DND-41 (cell line): ENCODE measurements at regions not wholly inside any gene's neighbourhood (a gene's known extent, or its start where the extent isn't known, plus 50 kb on each side); places are given as distances from the start of the nearest gene placed in this dataset.

ENCODE experiments used
- ATAC-seq: fragments of 200-7000 bp; cut with Tn5 transposase; 3 replicates; pipeline ENCODE4 v1.9.1; 2021; ENCODE audit warnings: low read depth; ENCODE audit not compliant: insufficient read depth
- DNase-seq: peaks from one replicate; pipeline ENCODE4 v3.0.0-alpha.2; 2020
- H2AFZ ChIP-seq: 2 replicates; pipeline ENCODE4 v1.6.0; 2012; ENCODE audit warnings: low read depth, low read length
- H3K27ac ChIP-seq: 2 replicates; pipeline ENCODE4 v1.5.1; 2012; ENCODE audit warnings: low read length, inconsistent platforms
- H3K27me3 ChIP-seq: fragments of 200-600 bp; sonication (generic); 2 replicates; pipeline ENCODE4 v1.6.0; 2012; ENCODE audit warnings: low read length, mild to moderate bottlenecking, inconsistent platforms; ENCODE audit not compliant: insufficient read depth, poor library complexity
- H3K36me3 ChIP-seq: 2 replicates; pipeline ENCODE4 v1.5.1; 2012; ENCODE audit warnings: low read length, inconsistent platforms; ENCODE audit not compliant: insufficient read depth
- H3K4me1 ChIP-seq: 2 replicates; pipeline ENCODE4 v1.5.1; 2012; ENCODE audit warnings: mild to moderate bottlenecking, low read length; ENCODE audit not compliant: insufficient read depth
- H3K4me2 ChIP-seq: 2 replicates; pipeline ENCODE4 v1.6.0; 2012; ENCODE audit warnings: mild to moderate bottlenecking, moderate library complexity, low read length, inconsistent platforms; ENCODE audit not compliant: insufficient read depth
- H3K4me3 ChIP-seq, 2 experiments: fragments of 200-600 bp in 1 of 2; shearing (Covaris generic) in 1 of 2; 2 replicates each; pipeline ENCODE4 v1.5.1; 2012 to 2016; ENCODE audit warnings: inconsistent platforms in 2 of 2, low read length in 2 of 2, mild to moderate bottlenecking in 2 of 2, low read depth in 1 of 2, moderate library complexity in 1 of 2
- H3K79me2 ChIP-seq: 2 replicates; pipeline ENCODE4 v1.6.0; 2012; ENCODE audit warnings: low read length, inconsistent platforms; ENCODE audit not compliant: insufficient read depth
- H3K9ac ChIP-seq: 2 replicates; pipeline ENCODE4 v1.6.0; 2012; ENCODE audit warnings: low read depth, mild to moderate bottlenecking, inconsistent platforms, low read length, moderate library complexity
- H3K9me3 ChIP-seq: 2 replicates; pipeline ENCODE4 v1.5.1; 2012; ENCODE audit warnings: low read length, moderate library complexity, mild to moderate bottlenecking, inconsistent platforms; ENCODE audit not compliant: insufficient read depth, severe bottlenecking
- H4K20me1 ChIP-seq: 2 replicates; pipeline ENCODE4 v1.6.0; 2012; ENCODE audit warnings: low read length; ENCODE audit not compliant: insufficient read depth
- CTCF ChIP-seq: IDR thresholded peaks from 2 replicates; pipeline ENCODE4 v1.5.1; 2012; ENCODE audit warnings: borderline replicate concordance, low read length, moderate library complexity, mild to moderate bottlenecking; ENCODE audit not compliant: poor library complexity, severe bottlenecking; ENCODE audit errors: extremely low read depth
- EZH2 ChIP-seq: IDR thresholded peaks from 3 replicates; pipeline ENCODE4 v1.6.1; 2012; ENCODE audit warnings: borderline replicate concordance, low read depth, mild to moderate bottlenecking, moderate library complexity, low read length, inconsistent platforms; ENCODE audit not compliant: severe bottlenecking

DNA sequence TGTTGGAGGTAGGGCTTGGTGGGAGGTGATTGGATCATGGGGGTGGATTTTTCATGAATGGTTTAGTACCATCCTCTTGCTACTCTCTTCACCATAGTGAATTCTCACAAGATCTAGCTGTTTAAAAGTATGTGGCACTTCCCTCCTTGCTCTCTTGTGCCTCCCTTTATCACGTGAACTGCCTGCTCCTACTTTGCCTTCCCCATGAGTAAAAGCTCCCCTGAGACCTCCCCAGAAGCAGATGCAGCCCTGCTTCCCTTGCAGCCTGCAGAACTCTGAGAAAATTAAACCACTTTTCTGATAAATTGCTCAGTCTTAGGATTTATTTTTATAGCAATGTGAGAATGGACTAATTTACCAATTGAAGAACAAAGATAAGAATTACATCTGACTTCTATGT, 223.1 kb downstream of the RNF144A start:
- Histone ChIP-seq H3K9ac (no peak overlapping the region), H2AFZ (no peak overlapping the region), H3K4me1 (no peaks in the 10 kb centered on the region), H4K20me1 (no peaks in the 10 kb centered on the region), H3K36me3 (no peaks in the 10 kb centered on the region), H3K27ac (no peak overlapping the region), H3K9me3 (no peaks in the 10 kb centered on the region), H3K4me2 (no peak overlapping the region), H3K79me2 (no peaks in the 10 kb centered on the region), H3K27me3 (no peaks in the 10 kb centered on the region), H3K4me3 (no peak overlapping the region)
- DNase-seq: no peak
- TF ChIP-seq CTCF (no peak), EZH2 (no peak)
- ATAC-seq: no peak

DNA sequence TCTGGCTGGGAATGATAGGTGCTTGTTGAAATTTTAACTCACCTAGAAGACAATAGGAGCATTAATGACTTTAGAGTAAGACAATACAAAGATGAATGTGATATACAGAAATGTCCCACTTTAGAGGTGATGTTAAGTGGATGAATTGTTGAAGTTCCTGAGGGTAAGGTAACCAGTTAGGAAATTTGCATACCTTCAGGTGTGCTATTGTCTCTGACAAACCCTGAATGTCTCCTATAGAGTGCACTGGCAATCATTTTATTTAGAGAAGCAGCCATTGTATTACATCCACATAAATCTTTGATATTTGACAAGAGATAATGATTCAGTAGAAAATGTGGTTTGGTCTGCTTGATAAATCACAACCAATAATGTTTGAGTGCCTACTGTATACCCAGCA, 228.5 kb downstream of the RNF144A start:
- no peak for TF ChIP-seq EZH2
- no peak for TF ChIP-seq CTCF

DNA sequence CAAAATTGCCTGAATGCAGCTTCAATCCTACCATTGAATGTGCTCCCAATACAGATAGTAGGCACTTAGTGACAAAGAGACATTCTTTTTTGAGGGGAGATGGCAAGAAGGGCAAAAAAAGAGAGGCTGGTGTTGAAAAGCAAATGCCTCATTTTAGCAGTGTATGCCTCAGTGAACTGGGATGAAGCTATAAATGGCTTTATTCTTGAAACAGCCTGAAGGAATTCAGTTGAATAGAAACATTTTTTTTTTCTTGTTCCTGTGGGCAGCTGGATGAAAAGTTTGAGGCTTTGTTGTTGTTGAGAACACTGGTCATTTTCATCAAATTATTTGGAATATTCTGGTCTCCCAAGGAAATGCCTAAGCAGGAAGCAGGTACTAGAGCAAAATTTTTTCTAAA, 228.9 kb downstream of the RNF144A start:
- Histone ChIP-seq H3K9ac (no peak overlapping the region), H3K36me3 (no peaks in the 10 kb centered on the region), H3K4me1 (no peaks in the 10 kb centered on the region), H3K79me2 (no peaks in the 10 kb centered on the region), H3K4me2 (no peak overlapping the region), H3K27ac (no peak overlapping the region), H4K20me1 (no peaks in the 10 kb centered on the region), H2AFZ (no peak overlapping the region), H3K27me3 (no peaks in the 10 kb centered on the region), H3K9me3 (no peaks in the 10 kb centered on the region), H3K4me3 (no peak overlapping the region)
- ATAC-seq (no peak), DNase-seq (no peak)
- TF ChIP-seq CTCF (no peak), EZH2 (no peak)

More for the DNA sequence above, 228.5 kb downstream of the RNF144A start:
- Histone ChIP-seq H3K4me1 (no peaks in the 10 kb centered on the region), H3K4me3 (no peak overlapping the region), H3K79me2 (no peaks in the 10 kb centered on the region), H4K20me1 (no peaks in the 10 kb centered on the region), H3K36me3 (no peaks in the 10 kb centered on the region), H3K9me3 (no peaks in the 10 kb centered on the region), H3K9ac (no peak overlapping the region), H3K4me2 (no peak overlapping the region), H3K27ac (no peak overlapping the region), H2AFZ (no peak overlapping the region), H3K27me3 (no peaks in the 10 kb centered on the region)
- no peak for DNase-seq
- no peak for ATAC-seq

GRCh38 chr2:7154656-7155055, 237.4 kb downstream of the RNF144A start:
- Histone ChIP-seq H3K4me3 (no peak overlapping the region), H3K9ac (no peak overlapping the region), H4K20me1 (no peaks in the 10 kb centered on the region), H3K4me1 (no peaks in the 10 kb centered on the region), H2AFZ (no peak overlapping the region), H3K36me3 (no peaks in the 10 kb centered on the region), H3K4me2 (no peak overlapping the region), H3K79me2 (no peaks in the 10 kb centered on the region), H3K9me3 (peaks cover 13% of the 10 kb centered on the region), H3K27ac (no peak overlapping the region), H3K27me3 (no peaks in the 10 kb centered on the region)
- TF ChIP-seq EZH2: no peak
- TF ChIP-seq CTCF: no peak
- DNase-seq (no peak), ATAC-seq (no peak)
